GM13976 (cell line): ENCODE measurements at regions not wholly inside any gene's neighbourhood (a gene's known extent, or its start where the extent isn't known, plus 50 kb on each side); places are given as distances from the start of the nearest gene placed in this dataset.

ENCODE experiments used
- DNase-seq: peaks from one replicate; pipeline ENCODE4 v3.0.0; 2012; ENCODE audit warnings: low spot score
- in situ Hi-C: fragments of 300-500 bp; cut with MboI; formaldehyde crosslinking; loops from one replicate; pipeline ENCODE4 v1.12.0; 2022; ENCODE audit warnings: low sequenced_read_pairs, mixed read lengths, inconsistent platforms; ENCODE audit not compliant: unreplicated experiment
- TF ChIP-seq, protein P1 (sequence below): IDR thresholded peaks from 2 replicates; pipeline ENCODE4 v1.5.1; 2012; ENCODE audit warnings: borderline replicate concordance, mild to moderate bottlenecking; ENCODE audit not compliant: insufficient read depth; ENCODE audit errors: extremely low read depth, missing control alignments, control extremely low read depth

DNA sequence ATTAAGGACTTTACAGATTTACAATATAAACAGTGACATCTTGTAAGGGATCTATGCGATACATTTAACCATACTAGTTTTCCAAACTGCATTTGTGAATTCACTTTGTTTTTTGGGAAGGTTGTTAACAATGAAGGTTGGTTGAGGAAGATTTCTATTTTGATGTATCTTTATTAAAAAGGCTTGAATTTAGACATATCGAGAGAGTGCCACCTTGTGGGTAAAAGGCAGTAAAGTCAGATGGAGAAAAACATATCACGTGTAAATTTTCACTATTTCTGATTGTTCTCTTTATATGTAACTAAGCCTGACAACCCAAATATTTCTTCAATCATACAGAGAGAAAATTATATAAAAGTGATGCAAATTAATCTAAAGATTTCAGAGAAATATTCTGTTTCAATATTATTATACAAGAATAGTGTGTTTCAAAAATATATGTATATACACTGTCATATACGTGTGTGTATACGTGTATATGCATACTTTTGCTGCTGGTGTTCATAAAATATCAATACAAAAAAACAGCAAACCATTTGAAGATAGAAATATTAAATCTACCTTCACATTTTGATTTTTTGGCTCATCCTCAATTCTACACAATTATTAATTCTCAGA is 988.6 kb downstream of the SORCS1 start:
- TF ChIP-seq, protein P1, sequence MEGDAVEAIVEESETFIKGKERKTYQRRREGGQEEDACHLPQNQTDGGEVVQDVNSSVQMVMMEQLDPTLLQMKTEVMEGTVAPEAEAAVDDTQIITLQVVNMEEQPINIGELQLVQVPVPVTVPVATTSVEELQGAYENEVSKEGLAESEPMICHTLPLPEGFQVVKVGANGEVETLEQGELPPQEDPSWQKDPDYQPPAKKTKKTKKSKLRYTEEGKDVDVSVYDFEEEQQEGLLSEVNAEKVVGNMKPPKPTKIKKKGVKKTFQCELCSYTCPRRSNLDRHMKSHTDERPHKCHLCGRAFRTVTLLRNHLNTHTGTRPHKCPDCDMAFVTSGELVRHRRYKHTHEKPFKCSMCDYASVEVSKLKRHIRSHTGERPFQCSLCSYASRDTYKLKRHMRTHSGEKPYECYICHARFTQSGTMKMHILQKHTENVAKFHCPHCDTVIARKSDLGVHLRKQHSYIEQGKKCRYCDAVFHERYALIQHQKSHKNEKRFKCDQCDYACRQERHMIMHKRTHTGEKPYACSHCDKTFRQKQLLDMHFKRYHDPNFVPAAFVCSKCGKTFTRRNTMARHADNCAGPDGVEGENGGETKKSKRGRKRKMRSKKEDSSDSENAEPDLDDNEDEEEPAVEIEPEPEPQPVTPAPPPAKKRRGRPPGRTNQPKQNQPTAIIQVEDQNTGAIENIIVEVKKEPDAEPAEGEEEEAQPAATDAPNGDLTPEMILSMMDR = no peak
- in situ Hi-C loops = no loop called here
- peak; percentile 9 for DNase-seq

DNA sequence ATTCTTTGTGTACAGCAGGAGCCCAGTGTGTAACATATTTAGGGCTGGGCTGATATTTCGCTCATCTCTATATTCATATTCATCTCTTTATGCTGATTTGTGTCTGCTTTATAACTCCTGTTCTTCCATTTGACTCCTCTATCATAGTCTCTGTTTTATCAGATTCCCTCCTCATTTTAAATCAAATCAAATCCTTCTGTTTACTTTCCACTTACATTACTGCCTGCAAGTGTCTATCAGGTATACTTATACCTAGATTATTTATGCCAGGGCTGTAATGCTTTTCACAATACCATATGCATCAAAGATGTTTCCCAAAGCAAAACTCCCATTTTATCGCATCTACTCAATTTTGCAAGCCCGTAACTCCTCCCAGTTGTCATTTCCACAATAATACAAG is 990.7 kb downstream of the SORCS1 start:
- DNase-seq = no peak
- in situ Hi-C loops = no loop called here
- TF ChIP-seq, protein P1 = no peak

DNA sequence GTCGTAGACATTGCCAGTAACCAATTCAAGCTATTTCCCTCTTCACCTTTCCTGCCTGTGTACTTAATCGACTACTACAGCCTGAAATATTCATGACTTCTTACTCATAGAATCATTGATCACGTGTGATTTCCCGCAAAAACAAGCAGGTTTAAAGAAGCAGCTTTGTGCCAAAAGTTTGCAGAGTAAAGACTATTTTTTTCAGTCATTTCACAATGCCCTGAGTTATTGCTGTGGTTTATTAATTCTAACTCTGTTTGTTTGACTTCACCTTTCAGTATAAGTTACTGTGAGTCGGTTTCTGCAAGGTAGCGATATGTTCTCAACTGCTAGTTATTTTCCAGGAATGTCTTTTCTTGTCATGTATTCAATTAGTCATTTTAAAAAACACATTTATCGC is 995.3 kb downstream of the SORCS1 start:
- TF ChIP-seq, protein P1 = no peak
- DNase-seq = no peak
- in situ Hi-C loops = no loop called here

DNA sequence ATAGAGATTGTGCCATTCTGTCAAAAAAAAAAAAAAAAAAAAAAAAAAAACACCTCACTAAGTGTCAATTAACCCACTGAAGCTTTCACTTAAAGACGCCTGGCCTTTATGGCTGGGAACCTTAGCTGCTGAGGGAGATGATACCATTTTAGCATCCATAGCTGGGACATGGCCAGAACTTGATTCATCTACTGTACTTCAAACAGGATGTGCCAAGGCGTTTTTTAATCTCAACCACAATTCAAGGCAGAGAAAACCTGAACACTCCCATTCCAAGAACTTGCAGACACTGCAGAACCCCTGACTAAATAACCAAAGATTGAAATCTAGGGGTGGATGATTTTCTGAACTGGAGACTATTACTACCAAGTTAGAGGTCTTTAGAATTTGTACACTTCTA is 996.6 kb downstream of the SORCS1 start:
- in situ Hi-C loops = no loop called here
- no peak for DNase-seq
- TF ChIP-seq, protein P1 = no peak

DNA sequence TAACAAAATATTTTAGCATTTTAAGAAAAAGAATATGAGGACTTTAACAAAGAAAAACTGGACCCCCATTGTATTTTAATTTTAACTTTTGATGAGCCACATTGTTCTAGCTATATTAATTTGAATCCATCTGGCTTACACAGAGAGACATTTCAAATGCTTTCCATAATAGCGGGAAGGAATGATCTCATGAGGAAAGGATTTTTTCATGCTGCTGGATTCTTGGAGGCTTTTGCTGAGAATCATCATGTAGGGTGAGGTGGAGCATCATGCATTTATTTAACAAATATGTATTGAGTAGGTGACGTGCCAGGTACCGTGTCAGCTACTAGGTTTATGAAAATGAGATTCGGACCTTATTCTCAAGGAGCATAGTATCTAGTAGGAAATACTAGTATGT is 1006.3 kb downstream of the SORCS1 start:
- in situ Hi-C loops = no loop called here
- TF ChIP-seq, protein P1 = no peak
- DNase-seq = no peak

DNA sequence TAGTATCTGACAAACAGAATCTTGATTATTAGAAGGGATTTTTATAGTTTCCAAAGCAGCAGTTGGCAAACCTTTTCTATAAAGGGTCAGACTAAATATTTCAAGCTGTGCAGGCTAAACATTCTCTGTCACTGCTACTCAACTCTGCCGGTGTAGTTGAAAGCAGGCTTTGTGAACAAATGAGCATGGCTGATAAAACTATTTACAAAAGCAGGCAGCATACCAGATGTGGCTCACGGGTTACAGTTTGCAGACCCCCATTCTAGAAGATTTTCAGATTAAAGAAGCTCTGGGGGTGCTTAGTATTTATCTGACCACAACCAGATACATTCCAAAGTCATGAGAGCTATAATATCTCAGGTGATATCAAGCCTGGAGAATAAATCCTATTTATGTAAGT is 1017.5 kb downstream of the SORCS1 start:
- in situ Hi-C loops = no loop called here
- TF ChIP-seq, protein P1 = no peak

More for the DNA sequence above, 1017.5 kb downstream of the SORCS1 start:
- DNase-seq = no peak
